ENCODE measurements at regions not wholly inside any gene's neighbourhood (a gene's known extent, or its start where the extent isn't known, plus 50 kb on each side); places are given as distances from the start of the nearest gene placed in this dataset.

- intact Hi-C loops (cut with DNase I): loop anchor here in 1 of 10 donors (10.0 kb wide), 1 partner anchor 405 kb away; no protein-coding TSS in a partner anchor
- no peak for ATAC-seq
- no peak for TF ChIP-seq POLR2A (IDR thresholded peaks at IDR 0.05)
- TF ChIP-seq, protein P1, sequence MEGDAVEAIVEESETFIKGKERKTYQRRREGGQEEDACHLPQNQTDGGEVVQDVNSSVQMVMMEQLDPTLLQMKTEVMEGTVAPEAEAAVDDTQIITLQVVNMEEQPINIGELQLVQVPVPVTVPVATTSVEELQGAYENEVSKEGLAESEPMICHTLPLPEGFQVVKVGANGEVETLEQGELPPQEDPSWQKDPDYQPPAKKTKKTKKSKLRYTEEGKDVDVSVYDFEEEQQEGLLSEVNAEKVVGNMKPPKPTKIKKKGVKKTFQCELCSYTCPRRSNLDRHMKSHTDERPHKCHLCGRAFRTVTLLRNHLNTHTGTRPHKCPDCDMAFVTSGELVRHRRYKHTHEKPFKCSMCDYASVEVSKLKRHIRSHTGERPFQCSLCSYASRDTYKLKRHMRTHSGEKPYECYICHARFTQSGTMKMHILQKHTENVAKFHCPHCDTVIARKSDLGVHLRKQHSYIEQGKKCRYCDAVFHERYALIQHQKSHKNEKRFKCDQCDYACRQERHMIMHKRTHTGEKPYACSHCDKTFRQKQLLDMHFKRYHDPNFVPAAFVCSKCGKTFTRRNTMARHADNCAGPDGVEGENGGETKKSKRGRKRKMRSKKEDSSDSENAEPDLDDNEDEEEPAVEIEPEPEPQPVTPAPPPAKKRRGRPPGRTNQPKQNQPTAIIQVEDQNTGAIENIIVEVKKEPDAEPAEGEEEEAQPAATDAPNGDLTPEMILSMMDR (IDR thresholded peaks at IDR 0.05): peak in 9 of 12 donors; percentile 24 to 53 (median 48)
These were observed 59.2 kb upstream of the FNDC1 start for GRCh38 chr6:159110013-159110412.

GRCh38 chr6:159109391-159109790 is 59.8 kb upstream of the FNDC1 start:
- 46 to 77% (median 62%) methylated on average over 1 of the region's 1 CpG for WGBS, 4 donors
- TF ChIP-seq, protein P1 (IDR thresholded peaks at IDR 0.05): no peak
- TF ChIP-seq POLR2A (IDR thresholded peaks at IDR 0.05): no peak
- H3K27ac ChIP-seq: no peak overlapping the region
- intact Hi-C loops (cut with DNase I): loop anchor here in 6 of 10 donors (5.0 to 10.0 kb wide), 7 partner anchors 65 to 405 kb away; partner anchors contain the start of genes RSPH3 (in 2 of the 6) and TAGAP (in 2 of the 6)
- no peaks in the 10 kb centered on the region for H3K9me3 ChIP-seq
- no peak for ATAC-seq
- no peak overlapping the region for H3K4me3 ChIP-seq
- H3K4me1 ChIP-seq: peaks cover 0 to 58% (median 5%) of the 10 kb centered on the region in 12 donors
- no peak for DNase-seq
- H3K27me3 ChIP-seq: peaks cover 0 to 2% (median 0%) of the 10 kb centered on the region in 9 donors
- no peaks in the 10 kb centered on the region for H3K36me3 ChIP-seq

More at GRCh38 chr6:159110013-159110412, 59.2 kb upstream of the FNDC1 start:
- no peaks in the 10 kb centered on the region for H3K9me3 ChIP-seq
- 6 to 29% (median 19%) methylated on average over 3 of the region's 3 CpGs for WGBS, 4 donors
- H3K27ac ChIP-seq: no peak overlapping the region
- no peak for DNase-seq
- H3K4me1 ChIP-seq: peaks cover 0 to 61% (median 6%) of the 10 kb centered on the region in 12 donors
- no peaks in the 10 kb centered on the region for H3K27me3 ChIP-seq
- H3K36me3 ChIP-seq: no peaks in the 10 kb centered on the region
- no peak overlapping the region for H3K4me3 ChIP-seq

GRCh38 chr6:159108426-159108985 is 60.7 kb upstream of the FNDC1 start:
- Histone ChIP-seq H3K27ac (peak overlapping the region in 1 of 12 donors; percentile 85), H3K27me3 (peaks cover 0 to 9% (median 0%) of the 10 kb centered on the region in 9 donors), H3K4me1 (peaks cover 0 to 57% (median 7%) of the 10 kb centered on the region in 12 donors), H3K9me3 (no peaks in the 10 kb centered on the region), H3K4me3 (no peak overlapping the region), H3K36me3 (no peaks in the 10 kb centered on the region)
- TF ChIP-seq, protein P1 (IDR thresholded peaks at IDR 0.05): no peak
- no peak for TF ChIP-seq POLR2A (IDR thresholded peaks at IDR 0.05)
- DNase-seq (no peak), ATAC-seq (no peak)
- intact Hi-C loops (cut with DNase I): loop anchor here in 6 of 10 donors (5.0 to 10.0 kb wide), 7 partner anchors 64 to 404 kb away; partner anchors contain the start of genes RSPH3 (in 2 of the 6) and TAGAP (in 2 of the 6)
- 80 to 82% (median 81%) methylated on average over 10 of the region's 10 CpGs for WGBS, 4 donors

DNA sequence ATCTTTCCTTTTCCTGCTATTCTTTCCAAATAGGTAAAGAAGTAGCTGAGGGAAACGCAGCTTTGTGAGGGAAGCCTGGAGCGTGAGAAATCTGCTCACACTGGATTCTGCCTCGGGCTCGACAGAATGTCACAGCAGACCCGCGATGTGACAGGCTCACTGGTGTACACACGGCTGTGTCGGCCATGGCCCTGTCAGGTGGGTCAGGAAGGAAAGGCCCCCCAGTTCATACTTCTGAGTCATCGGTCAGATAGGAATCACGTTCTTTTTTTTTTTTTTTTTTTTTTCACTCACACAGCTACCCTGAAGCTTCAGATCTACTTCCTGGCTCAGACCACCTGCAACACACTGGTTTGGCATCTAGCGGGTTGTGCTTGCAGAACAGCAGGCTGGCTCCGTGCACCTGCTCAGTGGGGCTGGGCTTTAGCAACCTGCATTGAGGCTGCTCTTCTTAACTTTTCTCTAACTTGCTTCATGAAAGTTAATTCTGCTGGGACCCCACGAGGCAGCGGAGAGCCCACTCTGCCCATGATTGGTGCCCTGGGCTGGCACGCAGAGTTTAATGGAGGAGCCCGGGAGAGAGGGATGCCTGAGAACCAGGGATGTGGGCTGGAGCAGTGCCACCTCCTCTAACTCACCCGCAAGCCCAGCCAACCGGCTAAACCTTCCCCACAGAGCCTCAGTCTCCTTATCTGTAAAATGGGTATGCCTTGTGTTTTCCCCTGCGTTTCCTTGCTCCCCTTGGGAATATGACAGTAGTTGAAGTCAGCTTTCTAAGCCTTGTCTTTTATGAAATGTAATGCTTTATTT is 61.5 kb upstream of the FNDC1 start:
- H3K4me1 ChIP-seq: peaks cover 0 to 53% (median 7%) of the 10 kb centered on the region in 12 donors
- peak overlapping the region in 2 of 12 donors; percentile 35 to 42 for H3K4me3 ChIP-seq
- WGBS, 4 donors: 61 to 67% (median 65%) methylated on average over 18 to 19 of the region's 19 CpGs
- no peak for ATAC-seq
- intact Hi-C loops (cut with DNase I): loop anchor here in 6 of 10 donors (5.0 to 10.0 kb wide), 7 partner anchors 63 to 403 kb away; partner anchors contain the start of genes RSPH3 (in 2 of the 6) and TAGAP (in 2 of the 6)
- no peak for DNase-seq
- TF ChIP-seq, protein P1 (IDR thresholded peaks at IDR 0.05): no peak
- TF ChIP-seq POLR2A (IDR thresholded peaks at IDR 0.05): no peak
- peaks cover 0 to 9% (median 0%) of the 10 kb centered on the region in 9 donors for H3K27me3 ChIP-seq
- H3K27ac ChIP-seq: peak overlapping the region in 1 of 12 donors; percentile 85
- no peaks in the 10 kb centered on the region for H3K9me3 ChIP-seq
- no peaks in the 10 kb centered on the region for H3K36me3 ChIP-seq
